ENCODE measurements at regions not wholly inside any gene's neighbourhood (a gene's known extent, or its start where the extent isn't known, plus 50 kb on each side); places are given as distances from the start of the nearest gene placed in this dataset.
"Not testable (repeated sequence)": the region's sequence is repeated elsewhere in the genome, so short reads cannot be mapped to it uniquely, and the experiment has no call there.

DNA sequence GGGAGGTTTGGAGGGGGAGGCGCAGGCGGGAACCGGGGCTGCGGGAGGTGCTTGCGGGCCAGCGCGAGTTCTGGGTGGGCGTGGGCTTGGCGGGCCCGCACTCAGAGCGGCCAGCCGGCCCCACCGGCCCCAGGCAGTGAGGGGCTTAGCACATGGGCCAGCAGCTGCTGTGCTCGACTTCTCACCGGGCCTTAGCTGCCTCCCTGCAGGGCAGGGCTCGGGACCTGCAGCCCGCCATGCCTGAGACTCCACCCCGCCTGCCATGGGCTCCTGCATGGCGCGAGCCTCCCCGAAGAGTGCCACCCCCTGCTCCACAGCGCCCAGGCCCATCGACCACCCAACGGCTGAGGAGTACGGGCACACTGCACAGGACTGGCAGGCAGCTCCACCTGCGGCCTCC, 98.6 kb upstream of the IGF1R start:
- H3K27me3 ChIP-seq (ENCODE audit: control insufficient read depth, insufficient read depth, low read length): peaks cover 12% of the 10 kb centered on the region
- no peak overlapping the region for H3K4me3 ChIP-seq (ENCODE audit: low read depth, low read length)
- CTCF ChIA-PET: interaction anchor here (1.0 kb wide), 1 partner anchor 50 kb away, joined by 3 read pairs; no protein-coding TSS in a partner anchor
- TF ChIP-seq, protein P1, sequence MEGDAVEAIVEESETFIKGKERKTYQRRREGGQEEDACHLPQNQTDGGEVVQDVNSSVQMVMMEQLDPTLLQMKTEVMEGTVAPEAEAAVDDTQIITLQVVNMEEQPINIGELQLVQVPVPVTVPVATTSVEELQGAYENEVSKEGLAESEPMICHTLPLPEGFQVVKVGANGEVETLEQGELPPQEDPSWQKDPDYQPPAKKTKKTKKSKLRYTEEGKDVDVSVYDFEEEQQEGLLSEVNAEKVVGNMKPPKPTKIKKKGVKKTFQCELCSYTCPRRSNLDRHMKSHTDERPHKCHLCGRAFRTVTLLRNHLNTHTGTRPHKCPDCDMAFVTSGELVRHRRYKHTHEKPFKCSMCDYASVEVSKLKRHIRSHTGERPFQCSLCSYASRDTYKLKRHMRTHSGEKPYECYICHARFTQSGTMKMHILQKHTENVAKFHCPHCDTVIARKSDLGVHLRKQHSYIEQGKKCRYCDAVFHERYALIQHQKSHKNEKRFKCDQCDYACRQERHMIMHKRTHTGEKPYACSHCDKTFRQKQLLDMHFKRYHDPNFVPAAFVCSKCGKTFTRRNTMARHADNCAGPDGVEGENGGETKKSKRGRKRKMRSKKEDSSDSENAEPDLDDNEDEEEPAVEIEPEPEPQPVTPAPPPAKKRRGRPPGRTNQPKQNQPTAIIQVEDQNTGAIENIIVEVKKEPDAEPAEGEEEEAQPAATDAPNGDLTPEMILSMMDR (IDR thresholded peaks at IDR 0.05; ENCODE audit: insufficient read depth, low read depth, low read length): no peak
- POLR2A ChIA-PET: no interaction called here
- no peak for DNase-seq (ENCODE audit: low read depth)
- H3K36me3 ChIP-seq (ENCODE audit: control insufficient read depth, insufficient read depth, low read length): no peaks in the 10 kb centered on the region

DNA sequence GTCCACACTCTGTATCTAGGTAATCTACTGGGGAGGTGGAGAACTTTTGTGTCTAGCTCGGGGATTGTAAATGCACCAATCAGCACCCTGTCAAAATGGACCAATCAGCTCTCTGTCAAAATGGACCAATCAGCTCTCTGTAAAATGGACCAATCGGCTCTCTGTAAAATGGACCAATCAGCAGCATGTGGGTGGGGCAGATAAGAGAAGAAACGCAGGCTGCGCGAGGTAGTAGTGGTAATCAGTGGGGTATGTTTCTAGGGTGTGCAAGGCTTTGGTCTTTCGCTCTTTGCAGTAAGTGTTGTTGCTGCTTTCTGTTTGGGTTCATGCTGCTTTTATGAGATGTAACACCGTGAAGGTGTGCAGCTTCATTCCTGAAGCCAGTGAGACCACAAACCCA, 98.0 kb upstream of the IGF1R start:
- H3K27me3 ChIP-seq (ENCODE audit: control insufficient read depth, insufficient read depth, low read length); POLR2A ChIA-PET; H3K36me3 ChIP-seq (ENCODE audit: control insufficient read depth, insufficient read depth, low read length); H3K4me3 ChIP-seq (ENCODE audit: low read depth, low read length); DNase-seq (ENCODE audit: low read depth): not testable (repeated sequence)
- CTCF ChIA-PET: interaction anchor here (1.0 kb wide), 1 partner anchor 49 kb away, joined by 3 read pairs; no protein-coding TSS in a partner anchor

DNA sequence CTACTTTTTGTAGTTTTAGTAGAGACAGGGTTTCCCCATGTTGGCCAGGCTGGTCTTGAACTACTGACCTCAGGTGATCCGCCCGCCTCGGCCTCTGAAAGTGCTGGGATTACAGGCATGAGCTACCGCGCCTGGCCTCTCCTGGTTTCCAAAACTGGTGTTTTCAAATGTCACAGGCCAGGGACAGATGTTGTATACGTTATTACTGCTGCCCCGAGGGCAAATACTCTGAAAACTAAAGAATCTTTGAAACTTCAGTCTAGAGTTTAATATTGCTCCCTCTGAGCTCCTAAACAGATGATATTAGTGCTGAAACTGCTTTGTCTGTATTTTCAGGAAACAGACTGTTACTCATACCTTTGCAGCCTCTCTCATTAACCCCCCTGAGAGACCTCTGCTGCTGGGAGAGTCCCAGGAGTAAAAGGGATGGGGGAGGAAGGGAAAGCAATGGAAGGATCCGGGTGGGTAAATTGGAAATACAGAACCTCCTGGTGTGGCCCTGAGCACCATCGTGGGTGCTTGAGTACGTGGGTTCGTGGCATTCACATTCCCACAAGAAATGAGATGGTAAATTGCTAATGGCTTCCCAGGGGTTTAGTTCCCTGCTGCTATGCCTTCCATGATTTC, 96.3 kb upstream of the IGF1R start:
- Histone ChIP-seq H3K36me3 (ENCODE audit: control insufficient read depth, insufficient read depth, low read length) (no peaks in the 10 kb centered on the region), H3K4me3 (ENCODE audit: low read depth, low read length) (no peak overlapping the region), H3K27me3 (ENCODE audit: control insufficient read depth, insufficient read depth, low read length) (peaks cover 10% of the 10 kb centered on the region)
- POLR2A ChIA-PET: no interaction called here
- TF ChIP-seq, protein P1 (IDR thresholded peaks at IDR 0.05; ENCODE audit: insufficient read depth, low read depth, low read length): no peak
- CTCF ChIA-PET: no interaction called here
- no peak for DNase-seq (ENCODE audit: low read depth)

DNA sequence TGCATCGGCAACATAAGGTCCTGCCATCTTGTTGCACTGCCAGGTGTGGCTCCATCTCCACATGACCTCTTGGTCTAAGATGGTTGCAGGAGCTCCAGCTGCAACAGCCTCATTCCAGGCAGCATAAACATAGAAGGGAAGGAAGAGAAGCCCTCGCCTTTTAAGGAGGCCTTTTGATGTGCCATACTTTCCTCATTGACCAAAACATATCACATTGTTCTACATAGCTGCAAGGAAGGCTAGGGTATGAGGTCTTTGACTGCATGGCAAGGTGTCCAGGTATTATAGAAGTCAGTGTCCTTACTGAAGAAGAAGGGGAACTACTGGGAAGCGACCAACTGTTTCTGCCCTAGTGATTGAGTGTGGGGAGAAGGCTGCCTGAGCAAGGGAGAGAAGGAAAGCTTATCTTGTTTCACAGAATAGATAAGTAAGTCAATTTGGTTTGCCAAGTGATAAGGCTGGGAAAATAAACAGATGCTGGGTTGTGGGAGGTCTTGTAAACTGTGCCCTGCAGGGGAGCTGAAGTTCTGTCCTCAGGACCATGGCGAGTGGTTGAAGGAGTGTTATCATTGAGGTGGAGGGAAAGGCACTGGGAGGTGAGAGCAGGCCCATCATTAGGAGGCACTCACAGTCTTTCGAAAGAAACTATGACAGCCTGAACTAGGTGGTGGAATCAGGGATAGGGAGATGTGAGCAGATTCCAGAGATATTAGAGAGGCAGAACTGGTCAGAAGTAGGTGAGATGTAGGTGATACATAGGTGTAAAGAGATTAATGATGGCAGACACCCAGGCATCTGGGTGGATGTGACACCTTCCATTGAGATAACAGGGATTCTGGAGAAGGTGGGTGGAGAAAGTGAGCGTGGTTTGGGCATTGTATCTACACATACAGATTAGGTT, 93.8 kb upstream of the IGF1R start:
- ChIA-PET CTCF (no interaction called here), POLR2A (no interaction called here)
- no peak for DNase-seq (ENCODE audit: low read depth)
- Histone ChIP-seq H3K4me3 (ENCODE audit: low read depth, low read length) (no peak overlapping the region), H3K27me3 (ENCODE audit: control insufficient read depth, insufficient read depth, low read length) (peaks cover 6% of the 10 kb centered on the region; the same call in 1 of the 2 replicates), H3K36me3 (ENCODE audit: control insufficient read depth, insufficient read depth, low read length) (no peaks in the 10 kb centered on the region)
- TF ChIP-seq, protein P1 (IDR thresholded peaks at IDR 0.05; ENCODE audit: insufficient read depth, low read depth, low read length): no peak

DNA sequence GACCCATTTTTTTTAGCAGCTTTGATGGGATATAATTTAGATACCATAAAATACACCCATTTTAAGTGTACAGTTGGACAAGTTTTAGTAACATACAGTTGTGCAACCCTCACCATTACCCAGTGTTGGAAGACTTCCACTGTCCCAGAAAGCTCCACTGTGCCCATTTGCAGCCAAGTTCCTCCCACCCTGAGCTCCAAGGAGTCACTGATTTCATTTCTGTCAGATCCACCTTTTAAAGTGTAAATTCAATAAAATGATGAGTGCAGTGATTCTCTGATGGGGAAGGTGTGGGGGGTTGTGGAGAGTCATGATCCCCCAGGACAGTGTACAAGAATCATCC, 93.2 kb upstream of the IGF1R start:
- ChIA-PET POLR2A (no interaction called here), CTCF (no interaction called here)
- Histone ChIP-seq H3K27me3 (ENCODE audit: control insufficient read depth, insufficient read depth, low read length) (peaks cover 6% of the 10 kb centered on the region; the same call in 1 of the 2 replicates), H3K4me3 (ENCODE audit: low read depth, low read length) (no peak overlapping the region), H3K36me3 (ENCODE audit: control insufficient read depth, insufficient read depth, low read length) (no peaks in the 10 kb centered on the region)
- DNase-seq (ENCODE audit: low read depth): no peak
- TF ChIP-seq, protein P1 (IDR thresholded peaks at IDR 0.05; ENCODE audit: insufficient read depth, low read depth, low read length): no peak
